Activated B cell treated with CpG ODN at 0.5 μM for 24 hours (primary cell): ENCODE measurements at regions not wholly inside any gene's neighbourhood (a gene's known extent, or its start where the extent isn't known, plus 50 kb on each side); places are given as distances from the start of the nearest gene placed in this dataset.

Experiments used
- ATAC-seq: fragments of 200-7000 bp; cut with Tn5 transposase; one replicate; pipeline ENCODE4 v1.10.0; 2021; ENCODE audit warnings: low read depth, mild to moderate bottlenecking, moderate library complexity
- CTCF ChIA-PET: fragments of 350-600 bp; sonication (Branson Sonifier 250); formaldehyde crosslinking; loops from one replicate; lab custom pipeline; 2021; ENCODE audit warnings: antibody characterized with exemption; lab: Charles Lee
- POLR2A ChIA-PET: fragments of 350-600 bp; sonication (Branson Sonifier 250); formaldehyde crosslinking; loops from one replicate; lab custom pipeline; 2021; ENCODE audit warnings: antibody characterized with exemption; lab: Charles Lee
- DNase-seq: peaks from one replicate; pipeline ENCODE4 v3.0.0; 2022
- H3K27ac Mint-ChIP-seq: one replicate; pipeline ENCODE4 v1.8.0; 2020; ENCODE audit warnings: mixed read lengths
- H3K27me3 Mint-ChIP-seq: one replicate; pipeline ENCODE4 v1.8.0; 2021; ENCODE audit warnings: mixed read lengths
- H3K36me3 Mint-ChIP-seq: one replicate; pipeline ENCODE4 v1.8.0; 2021; ENCODE audit warnings: low read depth, mixed read lengths
- H3K4me1 Mint-ChIP-seq: one replicate; pipeline ENCODE4 v1.8.0; 2021; ENCODE audit warnings: mixed read lengths
- H3K4me3 Mint-ChIP-seq: one replicate; pipeline ENCODE4 v1.8.0; 2020; ENCODE audit warnings: mild to moderate bottlenecking, mixed read lengths
- H3K9me3 Mint-ChIP-seq: one replicate; pipeline ENCODE4 v1.8.0; 2020; ENCODE audit warnings: mixed read lengths
- CTCF ChIP-seq: fragments of 200-600 bp; IDR thresholded peaks from one replicate; pipeline ENCODE4 v1.8.0; 2022; ENCODE audit warnings: antibody characterized with exemption, mild to moderate bottlenecking
- intact Hi-C: fragments of 100-400 bp; cut with micrococcal nuclease; formaldehyde crosslinking; loops from one replicate; pipeline ENCODE4 v1.15.1; 2024

GRCh38 chr6:3535033-3535775 is 78.4 kb upstream of the SLC22A23 start:
- H3K4me1 Mint-ChIP-seq, result no peaks in the 10 kb centered on the region
- no peak overlapping the region for H3K27ac Mint-ChIP-seq
- no peak overlapping the region for H3K4me3 Mint-ChIP-seq
- H3K27me3 Mint-ChIP-seq, result peaks cover 4% of the 10 kb centered on the region
- CTCF ChIA-PET, result no interaction called here
- H3K9me3 Mint-ChIP-seq, result no peaks in the 10 kb centered on the region
- POLR2A ChIA-PET, result no interaction called here
- no peak for TF ChIP-seq CTCF
- no peak for ATAC-seq
- DNase-seq, result no peak
- intact Hi-C loops, result no loop called here
- H3K36me3 Mint-ChIP-seq, result no peaks in the 10 kb centered on the region

- Mint-ChIP-seq H3K36me3 (no peaks in the 10 kb centered on the region), H3K9me3 (no peaks in the 10 kb centered on the region), H3K4me3 (no peak overlapping the region), H3K27me3 (peaks cover 4% of the 10 kb centered on the region), H3K4me1 (no peaks in the 10 kb centered on the region), H3K27ac (no peak overlapping the region)
- intact Hi-C loops, result no loop called here
- POLR2A ChIA-PET, result no interaction called here
- DNase-seq (no peak), ATAC-seq (no peak)
- no peak for TF ChIP-seq CTCF
- CTCF ChIA-PET, result no interaction called here
These were observed 77.7 kb upstream of the SLC22A23 start for GRCh38 chr6:3534599-3534998.

GRCh38 chr6:3533981-3534380 is 77.1 kb upstream of the SLC22A23 start:
- Mint-ChIP-seq H3K4me1 (no peaks in the 10 kb centered on the region), H3K9me3 (no peaks in the 10 kb centered on the region), H3K4me3 (no peak overlapping the region), H3K36me3 (no peaks in the 10 kb centered on the region), H3K27me3 (no peaks in the 10 kb centered on the region), H3K27ac (no peak overlapping the region)
- ChIA-PET CTCF (no interaction called here), POLR2A (no interaction called here)
- no peak for TF ChIP-seq CTCF
- ATAC-seq, result no peak
- intact Hi-C loops, result no loop called here
- no peak for DNase-seq

GRCh38 chr6:3532296-3532916 is 75.6 kb upstream of the SLC22A23 start:
- TF ChIP-seq CTCF, result no peak
- Mint-ChIP-seq H3K27me3 (no peaks in the 10 kb centered on the region), H3K4me3 (no peak overlapping the region), H3K9me3 (no peaks in the 10 kb centered on the region), H3K36me3 (no peaks in the 10 kb centered on the region), H3K4me1 (no peaks in the 10 kb centered on the region), H3K27ac (no peak overlapping the region)
- no peak for ATAC-seq
- intact Hi-C loops, result no loop called here
- DNase-seq, result no peak
- CTCF ChIA-PET, result no interaction called here
- POLR2A ChIA-PET, result no interaction called here

- H3K4me1 Mint-ChIP-seq, result no peaks in the 10 kb centered on the region
- ATAC-seq (no peak), DNase-seq (no peak)
- H3K4me3 Mint-ChIP-seq, result no peak overlapping the region
- ChIA-PET CTCF (no interaction called here), POLR2A (no interaction called here)
- no peaks in the 10 kb centered on the region for H3K36me3 Mint-ChIP-seq
- no peak for TF ChIP-seq CTCF
- intact Hi-C loops, result no loop called here
- peaks cover 4% of the 10 kb centered on the region for H3K27me3 Mint-ChIP-seq
- H3K9me3 Mint-ChIP-seq, result no peaks in the 10 kb centered on the region
- H3K27ac Mint-ChIP-seq, result no peak overlapping the region
These were observed 74.6 kb upstream of the SLC22A23 start for GRCh38 chr6:3531481-3531880.
